K562 (cell line): ENCODE measurements at regions not wholly inside any gene's neighbourhood (a gene's known extent, or its start where the extent isn't known, plus 50 kb on each side); places are given as distances from the start of the nearest gene placed in this dataset.
A peak's percentile ranks its signal among the peaks of the same experiment; 100 is the strongest.

Source experiments
- C11orf30 ChIP-seq: fragments of 450-650 bp; IDR thresholded peaks from 2 replicates; pipeline ENCODE4 v1.6.1; 2016; ENCODE audit warnings: low read depth, mild to moderate bottlenecking
- CBFA2T3 ChIP-seq: fragments of 450-650 bp; IDR thresholded peaks from 2 replicates; pipeline ENCODE4 v1.6.1; 2017
- CEBPB ChIP-seq: fragments of 450-650 bp; IDR thresholded peaks from 2 replicates; pipeline ENCODE4 v1.6.1; 2016; ENCODE audit warnings: missing genetic modification characterization, missing compliant biosample characterization
- CXXC5 ChIP-seq: fragments of 250-450 bp; sonication (Bioruptor Pico); IDR thresholded peaks from 2 replicates; pipeline ENCODE4 v1.8.0; 2022; ENCODE audit warnings: inconsistent platforms, mild to moderate bottlenecking, moderate library complexity
- FOSL1 ChIP-seq: fragments of 200-800 bp; sonication (Bioruptor generic); conservative IDR thresholded peaks from 2 replicates; pipeline ENCODE4 v1.6.1; 2016; ENCODE audit warnings: missing genetic modification characterization, missing compliant biosample characterization
- GTF2F1 ChIP-seq: IDR thresholded peaks from 2 replicates; pipeline ENCODE4 v1.6.1; 2011; ENCODE audit warnings: low read depth, low read length, improper control_type of control experiment
- HNRNPLL ChIP-seq: fragments of 200-400 bp; formaldehyde crosslinking; IDR thresholded peaks from 2 replicates; pipeline ENCODE4 v1.6.1; 2017; ENCODE audit warnings: low read length, low read depth, mild to moderate bottlenecking; ENCODE audit not compliant: poor library complexity, severe bottlenecking
- KDM1A ChIP-seq, 2 experiments: fragments of 450-650 bp; IDR thresholded peaks; 2 replicates each; pipeline ENCODE4 v1.6.1; 2016; ENCODE audit warnings: mild to moderate bottlenecking in 2 of 2
- MAFK ChIP-seq: IDR thresholded peaks from 2 replicates; pipeline ENCODE4 v1.6.1; 2011; ENCODE audit warnings: low read length, improper control_type of control experiment
- NFIX ChIP-seq: fragments of 250-450 bp; sonication (Bioruptor Pico); IDR thresholded peaks from 2 replicates; pipeline ENCODE4 v1.4.0; 2020; ENCODE audit warnings: low read depth, mild to moderate bottlenecking, moderate library complexity
- POLR2H ChIP-seq: IDR thresholded peaks from 2 replicates; pipeline ENCODE4 v1.6.1; 2016; ENCODE audit warnings: missing genetic modification characterization, low read depth, mild to moderate bottlenecking, control low read depth, missing compliant biosample characterization, moderate library complexity
- RCOR1 ChIP-seq, 2 experiments: IDR thresholded peaks; 2 replicates each; pipeline ENCODE4 v1.6.1; 2012; ENCODE audit warnings: low read depth in 2 of 2, low read length in 2 of 2, borderline replicate concordance in 1 of 2, improper control_type of control experiment in 1 of 2
- RFX5 ChIP-seq: IDR thresholded peaks from 2 replicates; pipeline ENCODE4 v1.6.1; 2011; ENCODE audit warnings: low read depth, mild to moderate bottlenecking, improper control_type of control experiment, low read length
- RHOXF2B ChIP-seq: fragments of 250-450 bp; sonication (Bioruptor Pico); conservative IDR thresholded peaks from 2 replicates; pipeline ENCODE4 v1.5.1; 2021
- SMAD4 ChIP-seq: fragments of 250-450 bp; sonication (Bioruptor Pico); conservative IDR thresholded peaks from 2 replicates; pipeline ENCODE4 v1.8.0; 2021; ENCODE audit warnings: inconsistent platforms, mild to moderate bottlenecking, moderate library complexity
- STAT5B ChIP-seq: fragments of 250-450 bp; sonication (Bioruptor Pico); IDR thresholded peaks from 2 replicates; pipeline ENCODE4 v1.8.0; 2021; ENCODE audit warnings: mild to moderate bottlenecking, inconsistent platforms
- TAL1 ChIP-seq: fragments of 450-650 bp; IDR thresholded peaks from 2 replicates; pipeline ENCODE4 v1.6.1; 2016; ENCODE audit warnings: mild to moderate bottlenecking
- TEAD4 ChIP-seq, 2 experiments: sonication (generic) in 1 of 2; formaldehyde crosslinking in 1 of 2; IDR thresholded peaks; 2 replicates each; pipeline versions ENCODE4 v1.6.1 to v1.8.0; 2012 to 2022; ENCODE audit warnings: borderline replicate concordance in 1 of 2, inconsistent platforms in 1 of 2, low read length in 1 of 2, mild to moderate bottlenecking in 1 of 2, missing genetic modification reagents in 1 of 2
- TRIM28 ChIP-seq: fragments of 450-650 bp; IDR thresholded peaks from 2 replicates; pipeline ENCODE4 v1.6.1; 2017
- ZBTB1 ChIP-seq: sonication (generic); formaldehyde crosslinking; IDR thresholded peaks from 2 replicates; pipeline ENCODE4 v1.8.1; 2023; ENCODE audit warnings: missing genetic modification reagents, low read depth, mild to moderate bottlenecking, borderline replicate concordance
- ZNF24 ChIP-seq: fragments of 450-650 bp; IDR thresholded peaks from 2 replicates; pipeline ENCODE4 v1.6.1; 2016
- ZNF316 ChIP-seq: fragments of 450-650 bp; IDR thresholded peaks from 2 replicates; pipeline ENCODE4 v1.6.1; 2016
- ZNF384 ChIP-seq: IDR thresholded peaks from 2 replicates; pipeline ENCODE4 v1.6.1; 2012; ENCODE audit warnings: low read depth, low read length, improper control_type of control experiment
- ZNF436 ChIP-seq: fragments of 250-450, 450-650 bp; sonication (Bioruptor Pico); formaldehyde crosslinking; IDR thresholded peaks from 2 replicates; pipeline ENCODE4 v1.7.0; 2020; ENCODE audit warnings: mild to moderate bottlenecking
- TF ChIP-seq, protein P1 (sequence below): sonication (generic); formaldehyde crosslinking; IDR thresholded peaks from 2 replicates; pipeline ENCODE4 v1.8.0; 2022; ENCODE audit warnings: mild to moderate bottlenecking, missing genetic modification reagents, borderline replicate concordance
- TF ChIP-seq, protein P2 (sequence below): fragments of 450-650 bp; IDR thresholded peaks from 2 replicates; pipeline ENCODE4 v1.6.1; 2016; ENCODE audit warnings: low read depth, mild to moderate bottlenecking, moderate library complexity
- TF ChIP-seq, protein P3 (sequence below): sonication (generic); formaldehyde crosslinking; IDR thresholded peaks from 2 replicates; pipeline ENCODE4 v1.8.1; 2023; ENCODE audit warnings: mild to moderate bottlenecking, missing genetic modification reagents, moderate library complexity
- TF ChIP-seq, protein P4 (sequence below): fragments of 450-650 bp; formaldehyde crosslinking; IDR thresholded peaks from 2 replicates; pipeline ENCODE4 v1.4.0; 2022; ENCODE audit warnings: missing genetic modification characterization

DNA sequence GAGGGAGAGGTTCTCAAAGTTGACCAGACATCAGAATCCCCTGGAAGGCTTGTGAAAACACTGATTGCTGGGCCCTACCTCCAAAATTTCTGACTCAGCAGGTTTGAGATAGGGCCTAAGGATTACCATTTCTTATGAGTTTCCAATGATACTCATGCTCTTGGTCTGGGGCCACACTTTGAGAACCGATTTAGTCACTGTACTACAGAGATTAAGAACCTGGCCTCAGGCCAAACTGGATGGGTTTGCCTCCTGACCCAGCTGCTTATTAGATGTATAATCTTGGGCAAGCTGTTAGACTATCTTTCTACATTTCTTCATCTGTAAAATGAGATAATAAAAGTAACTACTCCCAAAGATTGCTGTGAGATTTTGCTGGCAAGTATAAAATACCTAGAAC, 77.1 kb upstream of the SCIN start (continued):
- TF ChIP-seq, protein P1, sequence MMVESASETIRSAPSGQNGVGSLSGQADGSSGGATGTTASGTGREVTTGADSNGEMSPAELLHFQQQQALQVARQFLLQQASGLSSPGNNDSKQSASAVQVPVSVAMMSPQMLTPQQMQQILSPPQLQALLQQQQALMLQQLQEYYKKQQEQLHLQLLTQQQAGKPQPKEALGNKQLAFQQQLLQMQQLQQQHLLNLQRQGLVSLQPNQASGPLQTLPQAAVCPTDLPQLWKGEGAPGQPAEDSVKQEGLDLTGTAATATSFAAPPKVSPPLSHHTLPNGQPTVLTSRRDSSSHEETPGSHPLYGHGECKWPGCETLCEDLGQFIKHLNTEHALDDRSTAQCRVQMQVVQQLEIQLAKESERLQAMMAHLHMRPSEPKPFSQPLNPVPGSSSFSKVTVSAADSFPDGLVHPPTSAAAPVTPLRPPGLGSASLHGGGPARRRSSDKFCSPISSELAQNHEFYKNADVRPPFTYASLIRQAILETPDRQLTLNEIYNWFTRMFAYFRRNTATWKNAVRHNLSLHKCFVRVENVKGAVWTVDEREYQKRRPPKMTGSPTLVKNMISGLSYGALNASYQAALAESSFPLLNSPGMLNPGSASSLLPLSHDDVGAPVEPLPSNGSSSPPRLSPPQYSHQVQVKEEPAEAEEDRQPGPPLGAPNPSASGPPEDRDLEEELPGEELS (CRISPR knock-in tag): no peak
- TF ChIP-seq C11orf30 (peak; percentile 89), CXXC5 (CRISPR knock-in tag) (peak; percentile 19; the same call in 1 of the 2 replicates), ZNF316 (peak; percentile 95), TRIM28 (no peak), RCOR1 (IDR thresholded peaks at IDR 0.05; ENCODE audit: borderline replicate concordance in 1 of 2, low read depth in 2 of 2, low read length in 2 of 2) (peak in 1 of 2 experiments; percentile 68; a peak in 1 of 4 replicates), HNRNPLL (no peak), ZNF436 (no peak), FOSL1 (tag) (peak; percentile 53; the same call in 1 of the 2 replicates), CBFA2T3 (peak; percentile 88), STAT5B (CRISPR knock-in tag) (no peak), SMAD4 (CRISPR knock-in tag) (peak; percentile 42; the same call in 1 of the 2 replicates), GTF2F1 (no peak), RHOXF2B (CRISPR knock-in tag) (no peak), MAFK (peak; percentile 77), CEBPB (tag) (no peak), ZBTB1 (CRISPR knock-in tag) (no peak), RFX5 (no peak), POLR2H (no peak), TAL1 (peak; percentile 81), NFIX (0 out of 2 replicates have a peak, but pooled peaks have one; percentile 12), TEAD4 (IDR thresholded peaks at IDR 0.05; ENCODE audit: low read length) (peak; percentile 91), TEAD4 (CRISPR knock-in tag; IDR thresholded peaks at IDR 0.05; ENCODE audit: borderline replicate concordance) (no peak), KDM1A (IDR thresholded peaks at IDR 0.05) (peak; percentile 77 to 80), ZNF24 (no peak), ZNF384 (no peak)
- TF ChIP-seq, protein P2, sequence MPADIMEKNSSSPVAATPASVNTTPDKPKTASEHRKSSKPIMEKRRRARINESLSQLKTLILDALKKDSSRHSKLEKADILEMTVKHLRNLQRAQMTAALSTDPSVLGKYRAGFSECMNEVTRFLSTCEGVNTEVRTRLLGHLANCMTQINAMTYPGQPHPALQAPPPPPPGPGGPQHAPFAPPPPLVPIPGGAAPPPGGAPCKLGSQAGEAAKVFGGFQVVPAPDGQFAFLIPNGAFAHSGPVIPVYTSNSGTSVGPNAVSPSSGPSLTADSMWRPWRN: peak; percentile 58; the same call in 1 of the 2 replicates
- TF ChIP-seq, protein P3, sequence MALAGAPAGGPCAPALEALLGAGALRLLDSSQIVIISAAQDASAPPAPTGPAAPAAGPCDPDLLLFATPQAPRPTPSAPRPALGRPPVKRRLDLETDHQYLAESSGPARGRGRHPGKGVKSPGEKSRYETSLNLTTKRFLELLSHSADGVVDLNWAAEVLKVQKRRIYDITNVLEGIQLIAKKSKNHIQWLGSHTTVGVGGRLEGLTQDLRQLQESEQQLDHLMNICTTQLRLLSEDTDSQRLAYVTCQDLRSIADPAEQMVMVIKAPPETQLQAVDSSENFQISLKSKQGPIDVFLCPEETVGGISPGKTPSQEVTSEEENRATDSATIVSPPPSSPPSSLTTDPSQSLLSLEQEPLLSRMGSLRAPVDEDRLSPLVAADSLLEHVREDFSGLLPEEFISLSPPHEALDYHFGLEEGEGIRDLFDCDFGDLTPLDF (CRISPR knock-in tag): no peak
- TF ChIP-seq, protein P4, sequence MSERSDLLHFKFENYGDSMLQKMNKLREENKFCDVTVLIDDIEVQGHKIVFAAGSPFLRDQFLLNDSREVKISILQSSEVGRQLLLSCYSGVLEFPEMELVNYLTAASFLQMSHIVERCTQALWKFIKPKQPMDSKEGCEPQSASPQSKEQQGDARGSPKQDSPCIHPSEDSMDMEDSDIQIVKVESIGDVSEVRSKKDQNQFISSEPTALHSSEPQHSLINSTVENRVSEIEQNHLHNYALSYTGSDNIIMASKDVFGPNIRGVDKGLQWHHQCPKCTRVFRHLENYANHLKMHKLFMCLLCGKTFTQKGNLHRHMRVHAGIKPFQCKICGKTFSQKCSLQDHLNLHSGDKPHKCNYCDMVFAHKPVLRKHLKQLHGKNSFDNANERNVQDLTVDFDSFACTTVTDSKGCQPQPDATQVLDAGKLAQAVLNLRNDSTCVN (CRISPR knock-in tag): no peak
